ENCODE measurements at regions not wholly inside any gene's neighbourhood (a gene's known extent, or its start where the extent isn't known, plus 50 kb on each side); places are given as distances from the start of the nearest gene placed in this dataset.
"Not testable (repeated sequence)": the region's sequence is repeated elsewhere in the genome, so short reads cannot be mapped to it uniquely, and the experiment has no call there.

DNA sequence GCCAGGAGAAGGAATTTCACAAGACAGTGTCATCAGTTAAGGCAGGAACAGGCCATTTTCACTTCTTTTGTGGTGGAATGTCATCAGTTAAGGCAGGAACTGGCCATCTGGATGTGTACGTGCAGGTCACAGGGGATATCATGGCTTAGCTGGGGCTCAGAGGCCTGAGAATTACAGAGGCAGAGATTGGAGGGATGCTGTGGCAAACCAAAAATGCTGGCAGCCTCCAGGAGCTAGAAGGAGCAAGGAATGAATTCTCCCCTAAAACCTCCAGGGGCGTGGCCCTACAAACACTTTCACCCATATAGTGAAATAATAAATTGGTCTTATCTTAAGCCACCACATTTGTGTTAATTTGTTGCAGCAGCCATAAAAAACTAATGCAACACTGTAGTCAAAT is 557.0 kb downstream of the ZNF385D start:
- not testable (repeated sequence) for TF ChIP-seq YY1 (IDR thresholded peaks at IDR 0.05; ENCODE audit: extremely low read depth, insufficient replicate concordance, low read depth, low read length); POLR2A (IDR thresholded peaks at IDR 0.05; ENCODE audit: borderline replicate concordance, extremely low read depth, insufficient read depth, insufficient read length); EZH2 (IDR thresholded peaks at IDR 0.05); POLR2AphosphoS5 (IDR thresholded peaks at IDR 0.05; ENCODE audit: low read depth, low read length); ZNF274 (IDR thresholded peaks at IDR 0.05; ENCODE audit: low read depth, low read length); CEBPB (IDR thresholded peaks at IDR 0.05; ENCODE audit: low read depth); SIN3A (IDR thresholded peaks at IDR 0.05; ENCODE audit: low read depth); RAD21 (IDR thresholded peaks at IDR 0.05; ENCODE audit: low read depth); EZH2phosphoT487 (IDR thresholded peaks at IDR 0.05; ENCODE audit: borderline replicate concordance); ELF1 (IDR thresholded peaks at IDR 0.05; ENCODE audit: borderline replicate concordance, low read depth); TCF7L2 (IDR thresholded peaks at IDR 0.05; ENCODE audit: borderline replicate concordance, extremely low read depth, insufficient read depth, insufficient read length)
- TF ChIP-seq, protein P1, sequence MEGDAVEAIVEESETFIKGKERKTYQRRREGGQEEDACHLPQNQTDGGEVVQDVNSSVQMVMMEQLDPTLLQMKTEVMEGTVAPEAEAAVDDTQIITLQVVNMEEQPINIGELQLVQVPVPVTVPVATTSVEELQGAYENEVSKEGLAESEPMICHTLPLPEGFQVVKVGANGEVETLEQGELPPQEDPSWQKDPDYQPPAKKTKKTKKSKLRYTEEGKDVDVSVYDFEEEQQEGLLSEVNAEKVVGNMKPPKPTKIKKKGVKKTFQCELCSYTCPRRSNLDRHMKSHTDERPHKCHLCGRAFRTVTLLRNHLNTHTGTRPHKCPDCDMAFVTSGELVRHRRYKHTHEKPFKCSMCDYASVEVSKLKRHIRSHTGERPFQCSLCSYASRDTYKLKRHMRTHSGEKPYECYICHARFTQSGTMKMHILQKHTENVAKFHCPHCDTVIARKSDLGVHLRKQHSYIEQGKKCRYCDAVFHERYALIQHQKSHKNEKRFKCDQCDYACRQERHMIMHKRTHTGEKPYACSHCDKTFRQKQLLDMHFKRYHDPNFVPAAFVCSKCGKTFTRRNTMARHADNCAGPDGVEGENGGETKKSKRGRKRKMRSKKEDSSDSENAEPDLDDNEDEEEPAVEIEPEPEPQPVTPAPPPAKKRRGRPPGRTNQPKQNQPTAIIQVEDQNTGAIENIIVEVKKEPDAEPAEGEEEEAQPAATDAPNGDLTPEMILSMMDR (IDR thresholded peaks at IDR 0.05 in 2 of 3, conservative IDR thresholded peaks at IDR 0.05 in 1 of 3; ENCODE audit: borderline replicate concordance in 1 of 3, insufficient read depth in 1 of 3, low read depth in 2 of 3, low read length in 2 of 3) = not testable (repeated sequence)
- TF ChIP-seq, protein P2, sequence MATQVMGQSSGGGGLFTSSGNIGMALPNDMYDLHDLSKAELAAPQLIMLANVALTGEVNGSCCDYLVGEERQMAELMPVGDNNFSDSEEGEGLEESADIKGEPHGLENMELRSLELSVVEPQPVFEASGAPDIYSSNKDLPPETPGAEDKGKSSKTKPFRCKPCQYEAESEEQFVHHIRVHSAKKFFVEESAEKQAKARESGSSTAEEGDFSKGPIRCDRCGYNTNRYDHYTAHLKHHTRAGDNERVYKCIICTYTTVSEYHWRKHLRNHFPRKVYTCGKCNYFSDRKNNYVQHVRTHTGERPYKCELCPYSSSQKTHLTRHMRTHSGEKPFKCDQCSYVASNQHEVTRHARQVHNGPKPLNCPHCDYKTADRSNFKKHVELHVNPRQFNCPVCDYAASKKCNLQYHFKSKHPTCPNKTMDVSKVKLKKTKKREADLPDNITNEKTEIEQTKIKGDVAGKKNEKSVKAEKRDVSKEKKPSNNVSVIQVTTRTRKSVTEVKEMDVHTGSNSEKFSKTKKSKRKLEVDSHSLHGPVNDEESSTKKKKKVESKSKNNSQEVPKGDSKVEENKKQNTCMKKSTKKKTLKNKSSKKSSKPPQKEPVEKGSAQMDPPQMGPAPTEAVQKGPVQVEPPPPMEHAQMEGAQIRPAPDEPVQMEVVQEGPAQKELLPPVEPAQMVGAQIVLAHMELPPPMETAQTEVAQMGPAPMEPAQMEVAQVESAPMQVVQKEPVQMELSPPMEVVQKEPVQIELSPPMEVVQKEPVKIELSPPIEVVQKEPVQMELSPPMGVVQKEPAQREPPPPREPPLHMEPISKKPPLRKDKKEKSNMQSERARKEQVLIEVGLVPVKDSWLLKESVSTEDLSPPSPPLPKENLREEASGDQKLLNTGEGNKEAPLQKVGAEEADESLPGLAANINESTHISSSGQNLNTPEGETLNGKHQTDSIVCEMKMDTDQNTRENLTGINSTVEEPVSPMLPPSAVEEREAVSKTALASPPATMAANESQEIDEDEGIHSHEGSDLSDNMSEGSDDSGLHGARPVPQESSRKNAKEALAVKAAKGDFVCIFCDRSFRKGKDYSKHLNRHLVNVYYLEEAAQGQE (IDR thresholded peaks at IDR 0.05; ENCODE audit: low read depth) = not testable (repeated sequence)
- TF ChIP-seq, protein P3, sequence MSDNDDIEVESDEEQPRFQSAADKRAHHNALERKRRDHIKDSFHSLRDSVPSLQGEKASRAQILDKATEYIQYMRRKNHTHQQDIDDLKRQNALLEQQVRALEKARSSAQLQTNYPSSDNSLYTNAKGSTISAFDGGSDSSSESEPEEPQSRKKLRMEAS (IDR thresholded peaks at IDR 0.05) = not testable (repeated sequence)

Data from HCT116 (cell line).